K562 (cell line): ENCODE measurements at regions not wholly inside any gene's neighbourhood (a gene's known extent, or its start where the extent isn't known, plus 50 kb on each side); places are given as distances from the start of the nearest gene placed in this dataset.
A peak's percentile ranks its signal among the peaks of the same experiment; 100 is the strongest.

Source experiments
- ADNP ChIP-seq: fragments of 200-800 bp; sonication (Bioruptor generic); IDR thresholded peaks from 2 replicates; pipeline ENCODE4 v1.6.1; 2016; ENCODE audit warnings: missing genetic modification characterization, missing compliant biosample characterization
- ARID1B ChIP-seq: fragments of 450-650 bp; IDR thresholded peaks from 2 replicates; pipeline ENCODE4 v1.6.1; 2016; ENCODE audit warnings: antibody characterized with exemption, mild to moderate bottlenecking, inconsistent platforms
- ATF7 ChIP-seq: fragments of 450-650 bp; IDR thresholded peaks from 2 replicates; pipeline ENCODE4 v1.7.1; 2014; ENCODE audit warnings: mild to moderate bottlenecking, moderate library complexity
- CBFA2T2 ChIP-seq: fragments of 450-650 bp; conservative IDR thresholded peaks from 2 replicates; pipeline ENCODE4 v1.6.1; 2017; ENCODE audit warnings: mild to moderate bottlenecking
- CBFA2T3 ChIP-seq: fragments of 450-650 bp; IDR thresholded peaks from 2 replicates; pipeline ENCODE4 v1.6.1; 2017
- CCNT2 ChIP-seq: IDR thresholded peaks from 2 replicates; pipeline ENCODE4 v1.6.1; 2011; ENCODE audit warnings: borderline replicate concordance, low read depth, mild to moderate bottlenecking, moderate library complexity, mixed read lengths, low read length; ENCODE audit not compliant: insufficient read length; ENCODE audit errors: extremely low read depth
- CXXC5 ChIP-seq: fragments of 250-450 bp; sonication (Bioruptor Pico); IDR thresholded peaks from 2 replicates; pipeline ENCODE4 v1.8.0; 2022; ENCODE audit warnings: inconsistent platforms, mild to moderate bottlenecking, moderate library complexity
- DPF2 ChIP-seq: fragments of 450-650 bp; IDR thresholded peaks from 2 replicates; pipeline ENCODE4 v1.6.1; 2016
- EHMT2 ChIP-seq: fragments of 450-650 bp; IDR thresholded peaks from 2 replicates; pipeline ENCODE4 v1.6.1; 2018; ENCODE audit warnings: antibody characterized with exemption
- FOXM1 ChIP-seq, 2 experiments: fragments of 450-650 bp in 1 of 2; sonication (generic) in 1 of 2; formaldehyde crosslinking in 1 of 2; IDR thresholded peaks; 2 replicates each; pipeline versions ENCODE4 v1.6.1 to v1.9.0; 2017 to 2022; ENCODE audit warnings: low read depth in 2 of 2, mild to moderate bottlenecking in 2 of 2, missing genetic modification reagents in 1 of 2, moderate library complexity in 1 of 2
- GATA2 ChIP-seq: sonication (generic); formaldehyde crosslinking; IDR thresholded peaks from 2 replicates; pipeline ENCODE4 v1.4.0; 2020; ENCODE audit warnings: mild to moderate bottlenecking, missing genetic modification reagents
- HDAC2 ChIP-seq: fragments of 450-650 bp; IDR thresholded peaks from 2 replicates; pipeline ENCODE4 v1.6.1; 2016; ENCODE audit warnings: mild to moderate bottlenecking
- HDAC6 ChIP-seq: IDR thresholded peaks from 2 replicates; pipeline ENCODE4 v1.6.1; 2012; ENCODE audit warnings: low read depth, mild to moderate bottlenecking, control low read depth, inconsistent platforms, low read length, moderate library complexity
- JUN ChIP-seq, 2 experiments: sonication (generic) in 1 of 2; formaldehyde crosslinking in 1 of 2; IDR thresholded peaks; 2 replicates each; pipeline versions ENCODE4 v1.6.1 to v1.8.0; 2012 to 2022; ENCODE audit warnings: borderline replicate concordance in 2 of 2, mild to moderate bottlenecking in 2 of 2, improper control_type of control experiment in 1 of 2, low read depth in 1 of 2, low read length in 1 of 2, missing genetic modification reagents in 1 of 2
- KLF6 ChIP-seq: fragments of 250-450 bp; sonication (Bioruptor Pico); IDR thresholded peaks from 2 replicates; pipeline ENCODE4 v1.4.0; 2020; ENCODE audit warnings: mild to moderate bottlenecking, moderate library complexity, borderline replicate concordance
- MTA2 ChIP-seq: fragments of 450-650 bp; IDR thresholded peaks from 2 replicates; pipeline ENCODE4 v1.6.1; 2016; ENCODE audit warnings: low read depth
- NCOA6 ChIP-seq: fragments of 450-650 bp; IDR thresholded peaks from 2 replicates; pipeline ENCODE4 v1.6.1; 2017; ENCODE audit warnings: mild to moderate bottlenecking
- NCOR1 ChIP-seq: fragments of 450-650 bp; IDR thresholded peaks from 2 replicates; pipeline ENCODE4 v1.6.1; 2016; ENCODE audit warnings: mild to moderate bottlenecking, moderate library complexity
- NFIC ChIP-seq: fragments of 450-650 bp; IDR thresholded peaks from 2 replicates; pipeline ENCODE4 v1.6.1; 2017; ENCODE audit warnings: mild to moderate bottlenecking, inconsistent platforms
- NR4A1 ChIP-seq, 2 experiments: fragments of 250-450 bp in 1 of 2; fragments of 450-650 bp in 1 of 2; sonication (Bioruptor Pico) in 1 of 2; IDR thresholded peaks; 2 replicates each; pipeline versions ENCODE4 v1.4.0 to v1.6.1; 2016 to 2020; ENCODE audit warnings: mild to moderate bottlenecking in 2 of 2, missing compliant biosample characterization in 1 of 2, missing genetic modification characterization in 1 of 2, moderate library complexity in 1 of 2
- PML ChIP-seq: IDR thresholded peaks from 2 replicates; pipeline ENCODE4 v1.6.1; 2012; ENCODE audit warnings: low read length, inconsistent platforms
- SMARCA4 ChIP-seq: fragments of 450-650 bp; IDR thresholded peaks from 2 replicates; pipeline ENCODE4 v1.6.1; 2016
- TEAD1 ChIP-seq, 2 experiments: fragments of 450-650 bp in 1 of 2; sonication (generic) in 1 of 2; formaldehyde crosslinking; IDR thresholded peaks; 2 replicates each; pipeline versions ENCODE4 v1.4.0 to v1.8.0; 2020 to 2022; ENCODE audit warnings: mild to moderate bottlenecking in 2 of 2, missing genetic modification reagents in 1 of 2
- ZBTB7A ChIP-seq: IDR thresholded peaks from 2 replicates; pipeline ENCODE4 v1.6.1; 2011; ENCODE audit warnings: low read depth, mild to moderate bottlenecking, low read length, moderate library complexity, borderline replicate concordance; ENCODE audit not compliant: control insufficient read depth
- ZMIZ1 ChIP-seq, 2 experiments: fragments of 150-350 bp in 1 of 2; IDR thresholded peaks; 2 replicates each; pipeline ENCODE4 v1.6.1; 2012 to 2016; ENCODE audit warnings: low read depth in 2 of 2, low read length in 2 of 2, mild to moderate bottlenecking in 1 of 2, moderate library complexity in 1 of 2
- ZNF766 ChIP-seq: fragments of 200-800 bp; sonication (Bioruptor generic); conservative IDR thresholded peaks from 2 replicates; pipeline ENCODE4 v1.6.1; 2016; ENCODE audit warnings: missing genetic modification characterization, missing compliant biosample characterization

DNA sequence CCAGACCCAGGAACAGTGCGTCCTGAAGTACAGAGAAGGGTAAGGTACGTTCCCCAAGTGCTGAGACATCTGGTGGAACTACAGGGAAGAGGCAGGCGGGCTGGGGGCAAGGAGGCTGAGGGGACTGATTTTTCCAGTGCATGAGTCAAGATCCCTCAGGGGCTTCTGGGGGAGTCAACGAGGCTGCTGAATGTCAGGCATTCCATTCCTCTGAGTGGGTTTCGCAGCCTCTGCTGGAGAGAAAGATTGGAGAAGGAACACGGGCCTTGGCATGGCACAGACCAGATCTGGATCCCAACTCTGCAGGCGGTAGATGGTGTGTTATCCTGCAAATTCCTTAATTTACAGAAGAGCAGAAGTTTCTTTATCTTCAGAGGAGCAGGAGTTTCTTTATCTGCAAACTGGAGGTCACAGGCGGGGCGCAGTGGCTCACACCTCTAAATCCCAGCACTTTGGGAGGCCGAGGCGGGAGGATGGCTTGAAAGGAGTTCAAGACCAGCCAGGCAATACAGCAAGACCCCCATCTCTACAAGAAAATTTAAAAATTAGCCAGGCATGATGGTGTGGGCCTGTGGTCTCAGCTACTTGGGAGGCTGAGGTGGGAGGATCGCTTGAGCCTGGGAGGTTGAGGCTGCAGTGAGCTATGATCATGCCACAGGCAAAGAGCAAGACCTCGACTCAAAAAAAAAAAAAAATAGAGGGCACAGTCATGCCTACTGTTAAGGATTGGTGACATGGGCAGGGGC is 132.6 kb upstream of the MAP1LC3B2 start (continued):
- no peak for TF ChIP-seq HDAC6
- peak; percentile 91 for TF ChIP-seq ARID1B
- TF ChIP-seq NCOA6 = no peak
- peak; percentile 52; the same call in 1 of the 2 replicates for TF ChIP-seq HDAC2
- TF ChIP-seq ZNF766 = 0 out of 2 replicates have a peak, but pooled peaks have one; percentile 50
- peak; percentile 48 for TF ChIP-seq CXXC5
- TF ChIP-seq PML = peak; percentile 45; the same call in 1 of the 2 replicates
- TF ChIP-seq FOXM1 (IDR thresholded peaks at IDR 0.05; ENCODE audit: low read depth) = peak; percentile 57; the same call in 1 of the 2 replicates
- TF ChIP-seq FOXM1 (CRISPR knock-in tag; IDR thresholded peaks at IDR 0.05; ENCODE audit: low read depth) = no peak
- TF ChIP-seq CCNT2 = peak; percentile 46
- TF ChIP-seq SMARCA4 = peak; percentile 70; the same call in 1 of the 2 replicates
- TF ChIP-seq GATA2 (CRISPR knock-in tag) = peak; percentile 58; the same call in 1 of the 2 replicates
- peak; percentile 4 to 31; a peak in 1 of 4 replicates for TF ChIP-seq TEAD1 (CRISPR knock-in tag; IDR thresholded peaks at IDR 0.05)
- TF ChIP-seq ZBTB7A = peak; percentile 65
- no peak for TF ChIP-seq EHMT2
- peak in 1 of 2 experiments; percentile 20; a peak in 1 of 4 replicates for TF ChIP-seq ZMIZ1 (IDR thresholded peaks at IDR 0.05; ENCODE audit: low read depth in 2 of 2, low read length in 2 of 2)
- TF ChIP-seq KLF6 = no peak
- TF ChIP-seq NFIC = peak; percentile 37; the same call in 1 of the 2 replicates
- TF ChIP-seq CBFA2T2 = peak; percentile 82
- TF ChIP-seq NCOR1 = peak; percentile 76
- no peak for TF ChIP-seq NR4A1 (CRISPR knock-in tag; IDR thresholded peaks at IDR 0.05)
- TF ChIP-seq NR4A1 (tag; IDR thresholded peaks at IDR 0.05) = peak; percentile 38; the same call in 1 of the 2 replicates
- TF ChIP-seq MTA2 = peak; percentile 75
- peak; percentile 71 for TF ChIP-seq DPF2
- TF ChIP-seq JUN (IDR thresholded peaks at IDR 0.05; ENCODE audit: borderline replicate concordance, low read depth, low read length) = 0 out of 2 replicates have a peak, but pooled peaks have one; percentile 36
- no peak for TF ChIP-seq JUN (CRISPR knock-in tag; IDR thresholded peaks at IDR 0.05; ENCODE audit: borderline replicate concordance)
- TF ChIP-seq CBFA2T3 = peak; percentile 89
- peak; percentile 91 for TF ChIP-seq ADNP
- TF ChIP-seq ATF7 = 0 out of 2 replicates have a peak, but pooled peaks have one; percentile 24
